IPS-18a (cell line): ENCODE measurements at regions not wholly inside any gene's neighbourhood (a gene's known extent, or its start where the extent isn't known, plus 50 kb on each side); places are given as distances from the start of the nearest gene placed in this dataset.

Source experiments
- H3K27ac ChIP-seq: one replicate; pipeline ENCODE4 v1.5.1; 2013; ENCODE audit warnings: low read length
- H3K27me3 ChIP-seq: one replicate; pipeline ENCODE4 v1.6.1; 2013; ENCODE audit warnings: mild to moderate bottlenecking, low read length; ENCODE audit not compliant: control insufficient read depth, insufficient read depth
- H3K36me3 ChIP-seq: one replicate; pipeline ENCODE4 v1.6.1; 2013; ENCODE audit warnings: low read depth, low read length; ENCODE audit not compliant: control insufficient read depth
- H3K4me1 ChIP-seq: one replicate; pipeline ENCODE4 v1.6.1; 2013; ENCODE audit warnings: low read depth, low read length; ENCODE audit not compliant: control insufficient read depth
- H3K4me3 ChIP-seq: one replicate; pipeline ENCODE4 v1.5.1; 2013; ENCODE audit warnings: low read length
- H3K9ac ChIP-seq: one replicate; pipeline ENCODE4 v1.6.1; 2013; ENCODE audit warnings: mild to moderate bottlenecking, low read length, moderate library complexity
- H3K9me3 ChIP-seq: one replicate; pipeline ENCODE4 v1.6.1; 2013; ENCODE audit warnings: low read depth, low read length; ENCODE audit not compliant: control insufficient read depth

GRCh38 chr2:241924069-241924908 is 54.8 kb downstream of the RTP5 start:
- H3K27me3 ChIP-seq = no peaks in the 10 kb centered on the region
- H3K4me1 ChIP-seq = no peaks in the 10 kb centered on the region
- H3K9ac ChIP-seq = no peak overlapping the region
- no peak overlapping the region for H3K4me3 ChIP-seq
- no peaks in the 10 kb centered on the region for H3K36me3 ChIP-seq
- no peak overlapping the region for H3K27ac ChIP-seq
- no peaks in the 10 kb centered on the region for H3K9me3 ChIP-seq

- Histone ChIP-seq H3K4me3 (no peak overlapping the region), H3K27me3 (no peaks in the 10 kb centered on the region), H3K36me3 (no peaks in the 10 kb centered on the region), H3K4me1 (no peaks in the 10 kb centered on the region), H3K9me3 (no peaks in the 10 kb centered on the region), H3K9ac (no peak overlapping the region), H3K27ac (no peak overlapping the region)
Observed at GRCh38 chr2:241924909-241925250, 55.4 kb downstream of the RTP5 start.

- Histone ChIP-seq H3K36me3 (no peaks in the 10 kb centered on the region), H3K9me3 (no peaks in the 10 kb centered on the region), H3K27me3 (no peaks in the 10 kb centered on the region), H3K9ac (no peak overlapping the region), H3K4me1 (no peaks in the 10 kb centered on the region), H3K27ac (no peak overlapping the region), H3K4me3 (no peak overlapping the region)
Observed at GRCh38 chr2:241925277-241925676, 55.7 kb downstream of the RTP5 start.

DNA sequence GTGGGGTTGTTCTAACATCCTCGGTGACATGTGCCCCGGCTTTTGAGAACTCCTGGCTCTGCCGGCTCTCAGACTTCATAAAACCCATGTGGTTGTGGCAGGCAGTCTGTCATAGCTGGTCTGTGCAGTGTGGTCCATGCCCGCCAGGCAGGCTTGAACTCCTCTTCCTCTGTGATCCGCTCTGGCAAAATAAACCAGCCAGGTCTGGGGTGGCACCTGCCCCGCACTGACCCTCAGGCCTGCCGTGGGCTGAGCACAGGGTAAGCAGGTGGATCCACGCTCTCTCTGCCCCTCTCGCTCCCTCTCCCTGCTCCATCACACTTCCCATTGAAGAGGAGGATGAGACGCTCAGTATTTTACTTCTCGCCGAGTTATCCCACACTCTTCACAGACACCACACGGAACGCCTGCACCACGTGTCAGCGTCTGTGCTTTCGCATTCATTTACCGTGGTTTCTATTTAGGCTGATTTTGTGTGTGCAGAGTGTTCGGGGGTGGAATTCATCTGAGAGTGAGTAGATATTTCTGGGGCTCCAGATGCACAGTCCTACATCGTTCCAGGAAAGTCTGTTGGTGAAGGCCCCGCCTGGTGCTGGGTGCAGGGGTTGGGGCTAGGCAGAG is 56.4 kb downstream of the RTP5 start:
- Histone ChIP-seq H3K27me3 (no peaks in the 10 kb centered on the region), H3K36me3 (no peaks in the 10 kb centered on the region), H3K4me1 (no peaks in the 10 kb centered on the region), H3K27ac (no peak overlapping the region), H3K9ac (no peak overlapping the region), H3K4me3 (no peak overlapping the region), H3K9me3 (no peaks in the 10 kb centered on the region)

GRCh38 chr2:241926541-241927311 is 57.2 kb downstream of the RTP5 start:
- Histone ChIP-seq H3K4me1 (no peaks in the 10 kb centered on the region), H3K4me3 (no peak overlapping the region), H3K36me3 (no peaks in the 10 kb centered on the region), H3K27me3 (no peaks in the 10 kb centered on the region), H3K27ac (no peak overlapping the region), H3K9me3 (no peaks in the 10 kb centered on the region), H3K9ac (no peak overlapping the region)

DNA sequence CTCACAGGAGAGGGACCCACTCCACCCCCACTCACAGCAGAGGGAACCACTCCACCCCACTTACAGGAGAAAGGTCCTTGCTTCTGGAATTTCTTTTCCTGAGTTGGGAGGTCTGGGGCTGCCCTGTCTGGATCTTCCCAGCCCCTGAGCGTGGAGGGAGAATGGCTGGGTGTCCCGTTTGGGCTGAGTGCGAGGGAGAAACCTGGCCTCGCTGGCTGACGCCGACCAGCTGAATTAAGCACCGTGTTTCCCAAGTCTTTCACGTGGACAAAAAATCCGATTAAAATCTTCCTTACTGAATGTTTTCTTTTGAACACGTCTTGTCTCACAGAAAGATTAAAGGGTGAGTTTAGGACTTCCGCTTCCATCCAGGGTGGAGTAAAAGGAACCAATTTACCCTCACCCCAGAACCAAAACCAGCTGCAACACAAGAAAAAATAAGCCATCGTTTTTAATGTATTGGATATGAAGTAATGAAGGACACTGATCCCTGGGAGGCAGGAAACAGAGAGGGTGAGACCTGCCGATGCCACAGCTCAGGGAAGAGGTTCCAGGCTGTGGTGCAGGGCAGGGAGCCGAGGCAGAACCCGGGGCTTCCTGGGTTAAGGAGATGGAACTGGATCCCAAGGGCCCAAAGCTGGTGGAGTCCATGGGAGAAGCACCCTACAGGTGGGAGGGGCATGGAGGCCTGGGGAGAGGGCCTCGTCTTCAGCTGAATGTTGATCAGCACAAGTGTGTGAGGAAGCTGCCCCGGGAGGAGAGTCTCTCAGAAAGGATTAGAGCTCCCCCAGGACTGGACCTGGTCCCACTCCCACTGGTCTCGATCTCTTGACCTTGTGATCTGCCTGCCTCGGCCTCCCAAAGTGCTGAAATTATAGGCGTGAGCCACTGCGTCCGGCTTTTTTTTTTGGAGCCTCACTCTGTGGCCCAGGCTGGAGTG is 60.3 kb downstream of the RTP5 start:
- no peak overlapping the region for H3K27ac ChIP-seq
- H3K4me1 ChIP-seq = no peaks in the 10 kb centered on the region
- no peaks in the 10 kb centered on the region for H3K36me3 ChIP-seq
- no peak overlapping the region for H3K4me3 ChIP-seq
- no peak overlapping the region for H3K9ac ChIP-seq
- no peaks in the 10 kb centered on the region for H3K9me3 ChIP-seq
- no peaks in the 10 kb centered on the region for H3K27me3 ChIP-seq

GRCh38 chr2:241931084-241931975 is 61.8 kb downstream of the RTP5 start:
- no peaks in the 10 kb centered on the region for H3K27me3 ChIP-seq
- H3K36me3 ChIP-seq = no peaks in the 10 kb centered on the region
- no peak overlapping the region for H3K9ac ChIP-seq
- H3K4me3 ChIP-seq = no peak overlapping the region
- H3K4me1 ChIP-seq = no peaks in the 10 kb centered on the region
- no peak overlapping the region for H3K27ac ChIP-seq
- H3K9me3 ChIP-seq = no peaks in the 10 kb centered on the region

DNA sequence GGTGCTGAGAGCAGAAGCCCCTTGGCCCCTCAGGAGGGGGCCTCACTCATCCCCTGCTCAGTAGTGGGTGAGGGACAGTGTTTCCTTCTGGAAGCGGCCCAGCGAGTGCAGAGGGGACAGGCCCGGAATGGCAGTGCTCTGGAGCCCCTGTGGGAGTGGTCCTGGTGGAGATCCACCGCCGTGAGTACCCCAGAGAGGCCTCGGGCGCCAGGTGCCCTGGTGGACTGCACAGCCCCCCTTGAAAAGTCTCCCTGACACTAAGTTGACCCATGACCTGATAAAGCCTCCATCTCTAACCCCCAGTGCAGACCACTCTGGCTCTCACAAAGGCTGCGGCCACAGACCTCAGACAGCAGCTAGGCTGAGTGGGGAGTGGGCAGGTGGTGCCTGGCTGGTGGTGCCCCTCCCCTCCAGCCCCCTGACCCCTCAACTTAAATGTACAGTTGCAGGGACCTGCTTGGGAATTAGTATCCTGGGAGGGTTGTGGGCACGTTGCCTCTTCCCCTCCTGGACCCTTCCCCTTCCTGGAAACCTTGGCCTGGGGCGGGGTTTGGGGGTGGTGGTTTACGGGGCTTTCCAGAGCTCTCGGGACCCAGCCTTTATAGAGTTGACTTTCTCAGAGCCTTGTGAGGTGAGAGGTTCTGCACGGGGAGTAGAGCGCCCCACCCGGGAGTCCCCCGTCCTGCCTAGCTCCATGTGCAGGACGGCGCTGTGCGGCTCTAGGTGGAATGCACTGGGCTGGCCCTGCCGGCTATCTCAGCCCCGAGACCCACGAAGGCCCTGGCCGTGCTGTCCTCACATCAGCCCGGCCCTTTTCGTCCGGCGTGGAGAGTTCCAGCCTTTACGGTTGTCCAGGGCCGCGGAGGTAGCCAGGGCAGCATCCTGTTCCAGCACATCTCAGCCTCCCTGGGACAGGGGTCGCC is 62.7 kb downstream of the RTP5 start:
- H3K4me1 ChIP-seq = no peaks in the 10 kb centered on the region
- H3K4me3 ChIP-seq = no peak overlapping the region
- H3K27ac ChIP-seq = no peak overlapping the region
- H3K27me3 ChIP-seq = no peaks in the 10 kb centered on the region
- no peaks in the 10 kb centered on the region for H3K9me3 ChIP-seq
- no peak overlapping the region for H3K9ac ChIP-seq
- H3K36me3 ChIP-seq = no peaks in the 10 kb centered on the region

DNA sequence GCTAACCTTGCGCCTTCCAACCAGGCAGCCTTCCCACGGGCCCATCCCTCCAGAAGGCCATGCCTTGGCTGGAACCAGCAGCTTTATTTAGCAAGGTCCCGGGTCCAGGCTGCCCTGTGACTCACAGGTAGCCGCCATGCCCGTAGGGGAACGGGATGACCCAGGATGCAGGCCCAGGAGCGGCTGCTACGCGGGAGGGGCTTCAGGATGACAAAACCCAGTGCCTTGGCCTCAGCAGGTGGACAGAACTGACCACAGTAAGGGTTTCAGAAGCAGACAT is 63.3 kb downstream of the RTP5 start:
- Histone ChIP-seq H3K9ac (no peak overlapping the region), H3K9me3 (no peaks in the 10 kb centered on the region), H3K4me3 (no peak overlapping the region)

More for the DNA sequence above, 63.3 kb downstream of the RTP5 start:
- H3K36me3 ChIP-seq = no peaks in the 10 kb centered on the region
- H3K4me1 ChIP-seq = no peaks in the 10 kb centered on the region
- H3K27ac ChIP-seq = no peak overlapping the region
- H3K27me3 ChIP-seq = no peaks in the 10 kb centered on the region
